Keratinocyte (primary cell): ENCODE measurements at regions not wholly inside any gene's neighbourhood (a gene's known extent, or its start where the extent isn't known, plus 50 kb on each side); places are given as distances from the start of the nearest gene placed in this dataset.

Experiments used
- DNase-seq: peaks from one replicate; pipeline ENCODE4 v3.0.0-alpha.2; 2011; ENCODE audit warnings: low read depth, missing footprints, low spot score
- FAIRE-seq: peaks from 2 replicates; lab custom pipeline; 2011; peaks lifted over from hg19 to GRCh38; lab: Jason Lieb, UNC
- H2AFZ ChIP-seq: 2 replicates; pipeline ENCODE4 v1.6.0; 2012; ENCODE audit warnings: low read length, control low read depth, inconsistent platforms; ENCODE audit not compliant: control insufficient read depth
- H3K27ac ChIP-seq: 2 replicates; pipeline ENCODE4 v1.5.1; 2011; ENCODE audit warnings: low read length; ENCODE audit not compliant: control insufficient read depth, insufficient read depth
- H3K27me3 ChIP-seq: 3 replicates; pipeline ENCODE4 v1.6.0; 2011; ENCODE audit warnings: low read length; ENCODE audit not compliant: control insufficient read depth, insufficient read depth; ENCODE audit errors: extremely low read depth
- H3K36me3 ChIP-seq, 2 experiments: 2 replicates in 1 of 2; 3 replicates in 1 of 2; pipeline ENCODE4 v1.5.1; 2011; ENCODE audit warnings: low read length in 2 of 2, mild to moderate bottlenecking in 1 of 2; ENCODE audit not compliant: control insufficient read depth in 2 of 2, insufficient read depth in 2 of 2; ENCODE audit errors: extremely low read depth in 1 of 2
- H3K4me1 ChIP-seq: 3 replicates; pipeline ENCODE4 v1.5.1; 2011; ENCODE audit warnings: low read length; ENCODE audit not compliant: control insufficient read depth, insufficient read depth; ENCODE audit errors: extremely low read depth
- H3K4me2 ChIP-seq: 3 replicates; pipeline ENCODE4 v1.6.0; 2011; ENCODE audit warnings: low read depth, low read length; ENCODE audit not compliant: control insufficient read depth, insufficient read depth; ENCODE audit errors: extremely low read depth
- H3K4me3 ChIP-seq, 3 experiments: fragments of 200-600 bp in 1 of 3; sonication (generic) in 1 of 3; 2 replicates in 2 of 3; 3 replicates in 1 of 3; pipeline ENCODE4 v1.5.1; 2011 to 2016; ENCODE audit warnings: low read length in 3 of 3, mild to moderate bottlenecking in 3 of 3, control low read depth in 2 of 3, inconsistent platforms in 1 of 3, low read depth in 1 of 3, mixed read lengths in 1 of 3, mixed run types in 1 of 3, moderate library complexity in 1 of 3; ENCODE audit not compliant: control insufficient read depth in 2 of 3, insufficient read depth in 2 of 3; ENCODE audit errors: extremely low read depth in 1 of 3
- H3K79me2 ChIP-seq: 2 replicates; pipeline ENCODE4 v1.6.0; 2012; ENCODE audit warnings: low read length; ENCODE audit not compliant: control insufficient read depth, insufficient read depth
- H3K9ac ChIP-seq: 3 replicates; pipeline ENCODE4 v1.6.0; 2011; ENCODE audit warnings: low read length; ENCODE audit not compliant: control insufficient read depth, insufficient read depth; ENCODE audit errors: extremely low read depth
- H3K9me1 ChIP-seq: 3 replicates; pipeline ENCODE4 v1.6.0; 2011; ENCODE audit warnings: low read length; ENCODE audit not compliant: control insufficient read depth, insufficient read depth; ENCODE audit errors: extremely low read depth
- H3K9me3 ChIP-seq: 2 replicates; pipeline ENCODE4 v1.5.1; 2012; ENCODE audit warnings: low read depth, low read length; ENCODE audit not compliant: control insufficient read depth
- H4K20me1 ChIP-seq: 3 replicates; pipeline ENCODE4 v1.6.0; 2011; ENCODE audit warnings: low read length; ENCODE audit not compliant: control insufficient read depth, insufficient read depth; ENCODE audit errors: extremely low read depth
- CTCF ChIP-seq, 3 experiments: IDR thresholded peaks in 1 of 3; conservative IDR thresholded peaks in 1 of 3; optimal IDR thresholded peaks in 1 of 3; 2 replicates in 2 of 3; 3 replicates in 1 of 3; pipeline versions ENCODE3 to v1.5.1; 2011; ENCODE audit warnings: low read length in 3 of 3, mild to moderate bottlenecking in 3 of 3, moderate library complexity in 2 of 3, control low read depth in 1 of 3, inconsistent platforms in 1 of 3; ENCODE audit not compliant: insufficient read depth in 2 of 3; ENCODE audit errors: extremely low read depth in 1 of 3
- EZH2 ChIP-seq: IDR thresholded peaks from one replicate; pipeline ENCODE4 v1.6.1; 2012; ENCODE audit warnings: inconsistent platforms, mild to moderate bottlenecking, low read length, moderate library complexity
- dilution Hi-C: fragments of 300-500 bp; cut with MboI; formaldehyde crosslinking; loops from one replicate; pipeline ENCODE4 v1.7.0; 2020; ENCODE audit warnings: low sequenced_read_pairs; ENCODE audit not compliant: extremely low pct_ligation_motif_present

GRCh38 chr12:74791365-74791764 lies 253.7 kb downstream of the ATXN7L3B start:
- dilution Hi-C loops = no loop called here
- Histone ChIP-seq H4K20me1 (no peaks in the 10 kb centered on the region), H3K9me1 (no peaks in the 10 kb centered on the region), H3K4me1 (no peaks in the 10 kb centered on the region), H3K27ac (no peak overlapping the region), H3K79me2 (no peaks in the 10 kb centered on the region), H3K9ac (no peak overlapping the region), H3K4me2 (no peak overlapping the region), H3K4me3 (no peak overlapping the region), H3K27me3 (no peaks in the 10 kb centered on the region), H3K9me3 (no peaks in the 10 kb centered on the region), H3K36me3 (no peaks in the 10 kb centered on the region), H2AFZ (no peak overlapping the region)
- TF ChIP-seq CTCF (optimal IDR thresholded peaks at IDR 0.05 in 1 of 3, IDR thresholded peaks at IDR 0.05 in 1 of 3, conservative IDR thresholded peaks at IDR 0.05 in 1 of 3; ENCODE audit: extremely low read depth in 1 of 3, insufficient read depth in 2 of 3, low read length in 3 of 3) (no peak), EZH2 (no peak)
- DNase-seq = no peak
- no peak for FAIRE-seq

GRCh38 chr12:74794522-74794921 lies 256.9 kb downstream of the ATXN7L3B start:
- FAIRE-seq (no peak), DNase-seq (no peak)
- no peak overlapping the region for H3K9ac ChIP-seq
- H3K27me3 ChIP-seq = no peaks in the 10 kb centered on the region
- no peaks in the 10 kb centered on the region for H3K4me1 ChIP-seq
- no peaks in the 10 kb centered on the region for H3K79me2 ChIP-seq
- no peaks in the 10 kb centered on the region for H3K9me1 ChIP-seq
- no peak overlapping the region for H3K27ac ChIP-seq
- no peaks in the 10 kb centered on the region for H3K36me3 ChIP-seq
- no peak overlapping the region for H2AFZ ChIP-seq
- no peak overlapping the region for H3K4me2 ChIP-seq
- dilution Hi-C loops = no loop called here
- no peaks in the 10 kb centered on the region for H4K20me1 ChIP-seq
- H3K4me3 ChIP-seq = no peak overlapping the region
- TF ChIP-seq CTCF (optimal IDR thresholded peaks at IDR 0.05 in 1 of 3, IDR thresholded peaks at IDR 0.05 in 1 of 3, conservative IDR thresholded peaks at IDR 0.05 in 1 of 3; ENCODE audit: extremely low read depth in 1 of 3, insufficient read depth in 2 of 3, low read length in 3 of 3) (no peak), EZH2 (no peak)
- no peaks in the 10 kb centered on the region for H3K9me3 ChIP-seq
